GM10248 (cell line): ENCODE measurements at regions not wholly inside any gene's neighbourhood (a gene's known extent, or its start where the extent isn't known, plus 50 kb on each side); places are given as distances from the start of the nearest gene placed in this dataset.
"Not testable (repeated sequence)": the region's sequence is repeated elsewhere in the genome, so short reads cannot be mapped to it uniquely, and the experiment has no call there.

Experiments
- CTCF ChIA-PET: fragments of 300-600 bp; sonication (Branson Sonifier 250); formaldehyde crosslinking; extraction: SDS; loops from one replicate; lab custom pipeline; 2021; ENCODE audit warnings: antibody characterized with exemption; lab: Yijun Ruan, JAX
- POLR2A ChIA-PET: fragments of 350-650 bp; sonication (Branson Sonifier 250); formaldehyde crosslinking; extraction: SDS; loops from one replicate; lab custom pipeline; 2020; ENCODE audit warnings: antibody characterized with exemption; lab: Yijun Ruan, JAX
- DNase-seq: peaks from one replicate; pipeline ENCODE4 v3.0.0; 2012; ENCODE audit errors: extremely low spot score
- CTCF ChIP-seq: IDR thresholded peaks from 2 replicates; pipeline ENCODE4 v1.5.1; 2012; ENCODE audit warnings: mild to moderate bottlenecking, low read depth; ENCODE audit errors: extremely low read depth, missing control alignments, control extremely low read depth

GRCh38 chr13:89458456-89458855 is 1787.3 kb downstream of the SLITRK5 start:
- POLR2A ChIA-PET, result no interaction called here
- no peak for DNase-seq
- CTCF ChIA-PET, result no interaction called here
- no peak for TF ChIP-seq CTCF

- CTCF ChIA-PET, DNase-seq, POLR2A ChIA-PET: not testable (repeated sequence)
Observed at GRCh38 chr13:89460895-89461294, 1789.7 kb downstream of the SLITRK5 start.

GRCh38 chr13:89465366-89465765 is 1794.2 kb downstream of the SLITRK5 start:
- ChIA-PET POLR2A (no interaction called here), CTCF (no interaction called here)
- DNase-seq, result no peak
- no peak for TF ChIP-seq CTCF

- ChIA-PET CTCF (no interaction called here), POLR2A (no interaction called here)
- TF ChIP-seq CTCF, result no peak
Observed at GRCh38 chr13:89468081-89468480, 1796.9 kb downstream of the SLITRK5 start.

GRCh38 chr13:89470901-89471300 is 1799.7 kb downstream of the SLITRK5 start:
- POLR2A ChIA-PET, result no interaction called here
- DNase-seq, result no peak
- CTCF ChIA-PET, result no interaction called here
- TF ChIP-seq CTCF, result no peak

More at GRCh38 chr13:89468081-89468480, 1796.9 kb downstream of the SLITRK5 start:
- DNase-seq, result no peak

- POLR2A ChIA-PET, result no interaction called here
- TF ChIP-seq CTCF, result no peak
Observed at GRCh38 chr13:89474432-89474831, 1803.3 kb downstream of the SLITRK5 start.

GRCh38 chr13:89486065-89486464 is 1814.9 kb downstream of the SLITRK5 start:
- POLR2A ChIA-PET, result no interaction called here

More at GRCh38 chr13:89474432-89474831, 1803.3 kb downstream of the SLITRK5 start:
- CTCF ChIA-PET, result no interaction called here
- no peak for DNase-seq

More at GRCh38 chr13:89486065-89486464, 1814.9 kb downstream of the SLITRK5 start:
- DNase-seq, result no peak
- TF ChIP-seq CTCF, result no peak
- CTCF ChIA-PET, result no interaction called here
